ENCODE measurements at regions not wholly inside any gene's neighbourhood (a gene's known extent, or its start where the extent isn't known, plus 50 kb on each side); places are given as distances from the start of the nearest gene placed in this dataset.

GRCh38 chr2:107772353-107772752 lies 54.3 kb upstream of the RGPD4 start:
- TF ChIP-seq EZH2 (IDR thresholded peaks at IDR 0.05; ENCODE audit: borderline replicate concordance, low read depth, low read length): no peak
- TF ChIP-seq FOXJ3 (CRISPR knock-in tag; IDR thresholded peaks at IDR 0.05): no peak

Measured in K562 (cell line).